Activated CD8-positive, alpha-beta memory T cell treated with anti-CD3 and anti-CD28 coated beads, Interleukin-2, amount 10 ng/mL, durations not matched to agents 7 days and 5 days (primary cell): ENCODE measurements at regions not wholly inside any gene's neighbourhood (a gene's known extent, or its start where the extent isn't known, plus 50 kb on each side); places are given as distances from the start of the nearest gene placed in this dataset.
A peak's percentile ranks its signal among the peaks of the same experiment; 100 is the strongest.

Source experiments
- ATAC-seq: fragments of 150-1000 bp; cut with Tn5 transposase; one replicate; pipeline ENCODE4 v1.10.0; 2021; ENCODE audit warnings: moderate library complexity
- CTCF ChIA-PET: fragments of 350-600 bp; sonication (Branson Sonifier 250); formaldehyde crosslinking; loops from one replicate; lab custom pipeline; 2021; ENCODE audit warnings: antibody characterized with exemption; lab: Charles Lee
- DNase-seq: peaks from one replicate; pipeline ENCODE4 v3.0.0-alpha.2; 2020
- H3K27ac Mint-ChIP-seq: one replicate; pipeline ENCODE4 v1.8.0; 2021; ENCODE audit warnings: mild to moderate bottlenecking, mixed read lengths
- H3K27me3 Mint-ChIP-seq: one replicate; pipeline ENCODE4 v1.8.0; 2021; ENCODE audit warnings: mixed read lengths
- H3K36me3 Mint-ChIP-seq: one replicate; pipeline ENCODE4 v1.8.0; 2021; ENCODE audit warnings: mild to moderate bottlenecking, mixed read lengths
- H3K4me1 Mint-ChIP-seq: one replicate; pipeline ENCODE4 v1.8.0; 2021; ENCODE audit warnings: mixed read lengths
- H3K4me3 Mint-ChIP-seq: one replicate; pipeline ENCODE4 v1.8.0; 2021; ENCODE audit warnings: mild to moderate bottlenecking, moderate library complexity, mixed read lengths
- H3K9me3 Mint-ChIP-seq: one replicate; pipeline ENCODE4 v1.8.0; 2022; ENCODE audit warnings: low read depth, mixed read lengths

DNA sequence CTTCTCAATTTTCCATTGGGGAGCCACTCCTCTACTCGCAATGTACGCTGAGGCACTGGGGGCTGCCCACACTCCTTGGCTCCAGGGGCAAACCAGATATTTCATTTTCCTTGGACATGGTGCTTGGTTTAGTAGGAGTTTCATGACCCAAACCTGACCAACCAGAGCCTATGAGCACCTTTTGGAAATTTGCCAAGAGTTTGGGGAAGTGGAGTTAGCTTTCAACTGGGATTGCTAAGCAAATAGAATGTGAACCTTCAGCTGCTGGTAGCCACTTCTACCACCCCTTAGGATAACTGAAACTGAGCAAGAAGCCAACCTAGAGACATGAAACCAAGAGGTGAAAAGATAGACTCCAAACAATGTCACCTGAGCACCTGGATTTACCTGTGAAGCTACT is 74.9 kb upstream of the COL13A1 start:
- CTCF ChIA-PET = interaction anchor here (1.2 to 1.7 kb wide), 3 partner anchors 14 to 211 kb away, joined by 3 to 4 read pairs (median 3); no protein-coding TSS in a partner anchor
- Mint-ChIP-seq H3K4me3 (no peak overlapping the region), H3K4me1 (peaks cover 7% of the 10 kb centered on the region), H3K27me3 (peaks cover 32% of the 10 kb centered on the region), H3K36me3 (no peaks in the 10 kb centered on the region), H3K27ac (no peak overlapping the region), H3K9me3 (no peaks in the 10 kb centered on the region)
- ATAC-seq (no peak), DNase-seq (no peak)

DNA sequence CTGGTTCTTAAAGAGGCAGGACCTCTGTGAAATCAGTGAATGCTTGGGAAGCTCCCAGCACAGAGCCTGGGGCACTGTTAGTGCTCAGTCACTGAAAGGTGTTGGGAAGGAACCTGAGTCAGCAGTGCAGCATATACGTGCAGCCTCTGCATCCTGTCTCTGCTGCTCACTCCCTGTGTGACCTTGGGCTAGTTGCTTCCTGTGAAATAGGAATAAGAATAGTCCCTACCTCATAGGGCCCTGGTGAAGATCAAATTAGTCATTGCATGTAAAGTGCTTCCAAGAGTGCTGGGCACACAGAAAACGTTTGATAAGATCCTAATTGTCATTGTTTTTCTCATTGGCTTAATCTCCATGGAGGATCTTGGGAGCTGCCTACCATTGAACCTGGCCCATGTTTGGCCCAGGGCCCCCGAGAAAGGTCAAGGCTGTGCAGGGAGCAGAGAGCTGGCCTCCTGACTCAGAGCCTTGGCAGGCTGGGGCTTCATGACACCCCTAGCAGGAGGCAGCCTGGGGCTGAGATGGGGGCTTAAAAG is 73.3 kb upstream of the COL13A1 start:
- no peaks in the 10 kb centered on the region for H3K9me3 Mint-ChIP-seq
- peaks cover 29% of the 10 kb centered on the region for H3K27me3 Mint-ChIP-seq
- peaks cover 7% of the 10 kb centered on the region for H3K4me1 Mint-ChIP-seq
- DNase-seq (no peak), ATAC-seq (peak; percentile 45)
- H3K36me3 Mint-ChIP-seq = no peaks in the 10 kb centered on the region
- CTCF ChIA-PET = interaction anchor here (1.5 to 1.7 kb wide), 2 partner anchors 12 to 86 kb away, joined by 4 read pairs; no protein-coding TSS in a partner anchor
- H3K27ac Mint-ChIP-seq = no peak overlapping the region
- H3K4me3 Mint-ChIP-seq = no peak overlapping the region

DNA sequence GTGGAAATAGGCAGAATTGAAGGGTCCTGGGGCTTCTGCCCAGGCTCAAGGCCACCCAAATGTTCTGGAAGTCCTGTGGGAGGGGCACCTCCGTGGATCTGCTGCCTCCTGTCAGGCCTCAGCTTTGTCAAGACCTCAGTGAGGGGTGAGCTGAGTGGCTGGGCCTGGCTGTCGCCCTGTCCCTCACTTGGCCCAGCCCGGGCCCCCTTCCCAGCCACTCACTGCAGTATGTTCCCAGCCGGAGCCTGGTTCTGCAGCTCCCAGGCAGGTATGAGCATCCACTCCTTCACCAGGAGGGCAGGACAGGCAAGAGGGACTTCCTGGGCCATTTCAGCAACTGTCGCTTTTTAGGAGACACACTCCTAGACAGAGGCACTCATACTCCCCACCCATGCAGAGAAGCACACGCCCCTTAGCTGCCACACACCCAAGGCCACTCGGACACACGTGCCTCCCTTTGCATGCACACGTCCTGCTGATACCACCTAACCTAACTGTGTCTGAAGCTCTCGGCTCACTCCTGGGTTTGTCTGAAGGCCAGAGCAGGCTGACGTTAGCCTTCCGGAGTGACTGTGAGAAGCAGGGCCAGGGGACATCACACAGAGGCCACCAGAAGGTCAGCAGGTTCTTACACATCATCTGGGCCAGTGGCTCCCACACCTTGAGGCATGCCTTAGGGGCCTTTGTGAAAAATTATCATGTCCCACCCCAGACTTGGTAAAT is 72.2 kb upstream of the COL13A1 start:
- CTCF ChIA-PET = no interaction called here
- Mint-ChIP-seq H3K4me3 (no peak overlapping the region), H3K9me3 (no peaks in the 10 kb centered on the region), H3K36me3 (no peaks in the 10 kb centered on the region), H3K4me1 (peaks cover 11% of the 10 kb centered on the region), H3K27me3 (peaks cover 24% of the 10 kb centered on the region), H3K27ac (no peak overlapping the region)
- no peak for DNase-seq
- ATAC-seq = no peak

DNA sequence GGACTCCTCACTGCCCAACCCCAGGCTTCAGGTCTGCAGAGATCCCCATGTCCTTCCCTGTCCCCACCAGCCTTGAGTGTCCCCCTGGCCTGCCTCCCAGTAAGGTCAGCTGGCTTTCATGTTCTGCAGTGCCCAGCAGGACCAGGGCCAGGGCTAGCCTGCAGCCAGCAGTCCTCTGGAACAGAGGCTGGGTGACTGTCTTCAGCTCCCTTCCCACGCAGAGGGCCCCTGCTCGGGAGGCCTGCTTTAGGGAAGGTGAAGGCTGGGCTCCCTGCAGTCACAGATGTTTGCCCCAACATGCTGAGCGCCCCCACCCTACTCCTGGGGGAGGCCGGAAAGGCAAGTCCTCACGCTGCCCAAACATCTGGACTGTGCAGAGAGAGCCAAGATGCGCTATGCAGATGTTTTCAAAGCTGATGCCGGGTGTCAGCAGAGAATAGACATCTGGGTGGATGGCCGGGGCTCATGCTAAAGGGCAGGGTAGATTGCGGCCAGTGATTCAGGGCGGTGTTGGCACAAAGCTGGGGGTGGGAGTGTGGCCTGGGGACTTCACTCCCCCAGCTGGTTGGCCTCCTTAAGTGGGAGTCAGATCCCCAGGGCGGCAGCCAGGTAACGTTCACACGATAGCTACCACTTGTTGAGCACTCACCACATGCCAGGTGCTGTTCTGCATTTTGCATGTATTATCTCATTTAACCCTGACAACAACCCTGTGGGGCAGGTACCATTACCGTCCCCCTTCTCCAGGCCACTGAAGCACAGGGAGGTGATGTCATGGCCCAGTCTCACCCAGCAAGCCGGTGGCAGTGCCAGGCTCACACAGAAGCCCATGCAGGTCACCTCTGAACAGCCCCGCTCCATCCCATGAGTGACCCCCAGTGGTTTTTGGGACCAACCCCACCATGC is 71.2 kb upstream of the COL13A1 start:
- no peak for ATAC-seq
- no peak overlapping the region for H3K27ac Mint-ChIP-seq

DNA sequence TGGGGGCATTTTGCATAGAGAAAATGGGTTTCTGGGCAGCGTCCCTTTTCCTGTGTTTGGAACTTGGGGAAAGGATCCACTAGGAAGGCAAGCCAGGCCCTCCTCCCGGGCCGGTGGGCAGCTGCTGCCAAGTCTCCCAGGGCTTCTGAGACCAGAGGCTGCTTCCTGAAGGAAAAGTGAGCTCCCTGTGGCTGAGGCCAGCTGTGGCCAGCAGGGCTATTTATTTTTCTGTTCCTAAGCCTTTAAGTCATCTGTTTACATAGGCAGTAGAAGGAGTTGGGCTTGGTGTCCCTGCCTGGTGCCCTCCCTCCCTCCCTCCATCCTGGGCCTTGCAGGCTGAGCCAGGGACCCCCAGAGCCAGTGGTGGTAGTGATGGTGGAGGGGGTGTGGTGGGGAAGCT is 70.5 kb upstream of the COL13A1 start:
- DNase-seq (no peak), ATAC-seq (no peak)
- Mint-ChIP-seq H3K4me1 (peaks cover 21% of the 10 kb centered on the region), H3K9me3 (no peaks in the 10 kb centered on the region), H3K4me3 (no peak overlapping the region), H3K27me3 (peaks cover 24% of the 10 kb centered on the region), H3K27ac (no peak overlapping the region), H3K36me3 (no peaks in the 10 kb centered on the region)
- CTCF ChIA-PET = no interaction called here

More for the DNA sequence above, 71.2 kb upstream of the COL13A1 start:
- no peaks in the 10 kb centered on the region for H3K36me3 Mint-ChIP-seq
- CTCF ChIA-PET = no interaction called here
- H3K9me3 Mint-ChIP-seq = no peaks in the 10 kb centered on the region
- peaks cover 17% of the 10 kb centered on the region for H3K4me1 Mint-ChIP-seq
- DNase-seq = no peak
- H3K4me3 Mint-ChIP-seq = no peak overlapping the region
- peaks cover 21% of the 10 kb centered on the region for H3K27me3 Mint-ChIP-seq

DNA sequence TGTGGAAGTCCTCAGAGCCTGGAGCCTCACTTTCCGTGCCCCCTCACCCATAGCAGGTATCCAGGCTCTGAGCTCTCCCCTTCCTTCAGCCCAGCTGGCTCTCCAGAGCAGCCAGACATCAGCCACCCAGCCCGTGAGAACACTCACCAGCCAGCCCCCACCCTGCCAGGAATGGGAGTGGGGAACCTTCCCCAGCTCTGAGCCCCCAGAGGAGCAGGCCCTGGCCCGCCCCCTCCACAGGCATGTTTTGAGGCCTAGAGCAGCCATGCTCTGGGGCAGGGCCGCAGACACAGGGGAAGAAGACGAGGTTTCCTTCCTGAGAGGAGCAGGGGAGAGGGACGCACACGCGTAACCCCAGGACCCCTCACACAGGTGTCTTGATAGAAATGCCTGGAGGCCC is 70.0 kb upstream of the COL13A1 start:
- Mint-ChIP-seq H3K4me3 (no peak overlapping the region), H3K36me3 (no peaks in the 10 kb centered on the region), H3K9me3 (no peaks in the 10 kb centered on the region), H3K4me1 (peaks cover 21% of the 10 kb centered on the region), H3K27me3 (peaks cover 22% of the 10 kb centered on the region), H3K27ac (no peak overlapping the region)
- CTCF ChIA-PET = no interaction called here
- DNase-seq (no peak), ATAC-seq (no peak)

DNA sequence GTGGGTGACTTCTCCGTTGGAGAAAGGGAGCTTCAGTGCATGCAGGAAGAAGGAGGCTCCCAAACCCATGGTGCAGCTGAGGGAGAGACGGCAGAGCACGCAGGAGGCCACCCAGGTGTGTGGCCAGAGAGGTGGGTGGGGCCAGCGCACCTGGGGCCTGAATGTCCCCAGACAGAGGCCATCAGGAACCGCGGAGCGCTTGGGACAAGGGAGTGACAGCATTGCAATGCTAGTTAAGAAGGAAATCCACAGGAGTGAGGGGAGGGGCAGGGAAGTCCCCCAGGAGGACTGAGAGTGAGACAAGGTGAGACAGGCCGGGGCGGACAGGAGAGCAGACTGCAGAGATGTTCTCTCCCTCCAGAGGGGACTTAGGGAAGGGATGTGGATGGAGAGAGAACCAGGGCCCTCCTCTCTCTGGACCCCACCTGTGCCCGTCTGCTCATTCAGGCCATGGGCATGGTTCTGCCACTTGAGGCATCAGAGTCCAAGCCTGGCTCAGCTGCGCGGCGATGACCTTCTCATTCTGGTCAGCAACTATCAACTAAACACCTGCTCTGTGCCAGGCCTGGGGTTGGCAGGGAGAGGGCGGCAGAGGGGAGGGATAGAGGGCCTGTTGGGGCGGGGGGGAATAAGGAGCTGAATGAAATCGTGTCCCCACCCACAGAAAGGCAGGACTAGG is 69.4 kb upstream of the COL13A1 start:
- Mint-ChIP-seq H3K4me3 (no peak overlapping the region), H3K4me1 (peaks cover 21% of the 10 kb centered on the region), H3K27ac (no peak overlapping the region), H3K27me3 (peaks cover 24% of the 10 kb centered on the region), H3K9me3 (no peaks in the 10 kb centered on the region), H3K36me3 (no peaks in the 10 kb centered on the region)
- CTCF ChIA-PET = no interaction called here
- no peak for DNase-seq
- no peak for ATAC-seq

DNA sequence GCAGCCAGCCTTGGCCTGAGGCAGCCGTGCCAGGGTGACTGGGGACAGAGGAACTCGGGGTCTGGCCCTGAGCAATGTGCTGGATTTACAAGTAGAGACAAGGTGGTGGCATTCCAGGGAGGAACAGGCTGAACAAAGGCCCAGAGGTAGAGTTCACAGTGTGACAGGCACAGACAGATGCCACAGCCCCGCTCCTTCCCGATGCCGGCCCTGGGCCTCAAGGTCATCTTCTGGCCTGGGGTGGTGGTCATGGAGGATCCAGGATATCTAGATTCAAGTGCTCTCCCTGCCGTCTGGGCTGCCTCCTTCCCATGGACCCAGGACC is 68.9 kb upstream of the COL13A1 start:
- Mint-ChIP-seq H3K27me3 (peaks cover 24% of the 10 kb centered on the region), H3K9me3 (no peaks in the 10 kb centered on the region), H3K36me3 (no peaks in the 10 kb centered on the region), H3K4me3 (no peak overlapping the region), H3K4me1 (peaks cover 21% of the 10 kb centered on the region), H3K27ac (no peak overlapping the region)
- CTCF ChIA-PET = no interaction called here
- DNase-seq (no peak), ATAC-seq (no peak)

DNA sequence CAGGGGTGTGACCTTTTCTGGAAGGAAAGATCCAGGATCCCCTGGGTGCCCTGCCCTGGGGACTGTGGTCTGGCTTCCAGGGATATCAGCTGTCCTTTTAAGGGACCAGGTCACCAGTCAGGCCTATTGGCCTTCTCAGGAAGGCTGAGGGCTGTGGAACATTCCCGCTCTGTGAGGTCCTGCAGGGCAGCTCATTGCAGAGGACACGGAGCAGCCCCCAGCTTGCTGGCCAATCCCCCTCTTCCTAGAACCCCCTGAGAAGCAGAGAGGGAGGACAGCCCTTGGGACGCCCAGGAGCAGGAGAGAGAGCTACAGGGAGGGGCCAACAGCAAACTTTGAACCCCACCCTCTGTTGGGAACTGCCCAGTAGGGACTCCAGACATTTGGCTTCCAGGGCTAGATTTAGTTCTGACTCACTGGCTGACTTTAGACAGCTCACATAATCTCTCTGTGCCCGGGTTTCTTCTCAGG is 67.9 kb upstream of the COL13A1 start:
- ATAC-seq (no peak), DNase-seq (no peak)
- Mint-ChIP-seq H3K36me3 (no peaks in the 10 kb centered on the region), H3K27me3 (peaks cover 19% of the 10 kb centered on the region), H3K9me3 (no peaks in the 10 kb centered on the region), H3K4me3 (no peak overlapping the region), H3K4me1 (peaks cover 14% of the 10 kb centered on the region), H3K27ac (no peak overlapping the region)
- CTCF ChIA-PET = interaction anchor here (1.1 kb wide), 1 partner anchor 16 kb away, joined by 3 read pairs; no protein-coding TSS in a partner anchor

DNA sequence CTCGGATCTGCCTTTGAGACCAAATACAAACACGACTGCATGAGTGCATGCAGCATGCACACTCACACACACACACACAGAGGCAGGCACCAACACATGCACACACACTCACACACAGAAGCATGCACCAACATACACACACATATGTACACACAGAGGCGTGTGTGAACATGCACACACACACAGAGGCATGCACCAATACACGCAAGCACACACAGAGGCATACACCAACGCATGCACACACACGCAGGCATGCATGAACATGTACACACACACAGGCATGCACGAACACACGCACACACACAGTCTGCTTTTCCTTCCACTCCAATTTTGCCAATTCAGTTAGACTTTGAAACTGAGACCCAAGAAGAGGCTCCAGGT is 67.3 kb upstream of the COL13A1 start:
- Mint-ChIP-seq H3K27ac (no peak overlapping the region), H3K9me3 (no peaks in the 10 kb centered on the region), H3K27me3 (peaks cover 19% of the 10 kb centered on the region), H3K4me1 (peaks cover 14% of the 10 kb centered on the region), H3K4me3 (no peak overlapping the region), H3K36me3 (no peaks in the 10 kb centered on the region)
- CTCF ChIA-PET = interaction anchor here (1.1 kb wide), 1 partner anchor 17 kb away, joined by 3 read pairs; no protein-coding TSS in a partner anchor
- no peak for ATAC-seq
- DNase-seq = no peak

DNA sequence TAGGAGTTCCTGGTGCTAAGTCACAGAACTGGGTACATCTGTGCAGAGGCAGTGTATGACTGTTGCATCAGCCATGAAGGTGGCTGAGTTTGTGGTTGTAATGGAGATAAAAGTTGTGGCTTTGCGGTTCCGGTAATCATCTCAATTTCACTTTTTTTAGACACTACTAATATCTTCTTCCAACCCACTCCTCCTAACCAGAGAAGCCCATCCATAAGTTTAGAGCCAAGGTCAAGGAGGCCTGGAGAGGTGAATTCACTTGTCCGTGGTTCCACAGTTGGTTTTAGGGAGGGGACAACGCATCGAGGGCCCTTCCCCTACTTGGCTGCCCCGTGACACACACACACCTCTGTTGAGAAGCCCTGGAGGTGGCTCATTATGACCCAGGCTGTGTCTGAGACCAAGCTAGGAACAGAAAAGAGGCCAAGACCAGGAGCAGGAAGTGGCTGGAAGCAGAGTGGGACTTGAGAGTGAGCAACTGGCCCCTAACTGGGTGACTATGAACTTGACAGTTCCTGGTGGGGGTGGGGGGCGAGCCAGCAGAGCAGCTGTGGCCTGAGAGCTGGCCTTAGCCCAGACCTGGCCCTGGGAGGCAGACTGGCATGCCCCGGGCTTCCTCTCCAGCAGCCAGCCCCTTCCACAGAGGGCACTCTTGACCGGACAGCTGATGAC is 66.8 kb upstream of the COL13A1 start:
- CTCF ChIA-PET = interaction anchor here (1.1 kb wide), 1 partner anchor 17 kb away, joined by 3 read pairs; no protein-coding TSS in a partner anchor
- Mint-ChIP-seq H3K4me1 (peaks cover 14% of the 10 kb centered on the region), H3K4me3 (no peak overlapping the region), H3K27ac (peak overlapping the region; percentile 10), H3K27me3 (peaks cover 19% of the 10 kb centered on the region), H3K9me3 (no peaks in the 10 kb centered on the region), H3K36me3 (no peaks in the 10 kb centered on the region)
- peak; percentile 50 for DNase-seq
- peak; percentile 56 for ATAC-seq

DNA sequence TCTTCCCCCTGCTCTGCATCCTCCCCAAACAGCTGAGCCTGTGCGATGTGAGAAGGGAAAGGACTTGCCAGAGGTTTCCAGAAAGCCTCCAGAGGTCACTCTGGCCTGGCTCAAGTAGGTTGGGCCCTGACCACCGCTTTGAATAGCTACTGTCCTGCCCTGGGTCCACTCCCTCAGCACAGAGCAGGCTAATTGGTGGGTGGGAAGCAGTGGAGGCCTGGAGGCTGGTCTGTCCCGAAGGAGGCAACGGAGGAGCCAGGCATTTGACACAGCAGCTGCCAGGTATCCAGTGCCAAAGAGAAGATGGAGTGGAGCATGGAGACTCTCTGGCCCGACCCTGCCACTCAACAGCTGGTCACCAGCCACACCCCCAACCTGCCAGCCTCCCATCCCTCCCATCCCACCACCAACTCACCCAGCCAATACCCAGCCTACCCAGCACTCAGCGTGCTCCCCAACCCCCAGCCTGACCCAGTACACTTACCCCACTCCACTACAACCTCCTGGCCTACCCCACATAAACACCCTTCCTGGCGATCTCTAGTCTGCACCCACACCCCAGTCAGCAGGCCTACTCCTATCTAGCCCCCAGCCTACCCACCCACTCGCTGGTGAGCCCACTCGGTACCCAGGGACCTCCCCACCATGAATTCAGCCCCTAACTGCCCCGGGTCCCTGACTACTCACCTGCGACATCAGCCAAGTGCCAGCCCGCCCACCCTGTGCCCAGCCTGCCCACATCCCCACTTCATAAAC is 64.6 kb upstream of the COL13A1 start:
- H3K4me3 Mint-ChIP-seq = no peak overlapping the region
- CTCF ChIA-PET = no interaction called here
- ATAC-seq = no peak

More for the DNA sequence above, 64.6 kb upstream of the COL13A1 start:
- no peaks in the 10 kb centered on the region for H3K36me3 Mint-ChIP-seq
- no peak for DNase-seq
- no peaks in the 10 kb centered on the region for H3K9me3 Mint-ChIP-seq
- no peak overlapping the region for H3K27ac Mint-ChIP-seq
- peaks cover 14% of the 10 kb centered on the region for H3K4me1 Mint-ChIP-seq
- H3K27me3 Mint-ChIP-seq = peaks cover 24% of the 10 kb centered on the region
